Karpas-422 (cell line): ENCODE measurements at regions not wholly inside any gene's neighbourhood (a gene's known extent, or its start where the extent isn't known, plus 50 kb on each side); places are given as distances from the start of the nearest gene placed in this dataset.
A peak's percentile ranks its signal among the peaks of the same experiment; 100 is the strongest.
"Not testable (repeated sequence)": the region's sequence is repeated elsewhere in the genome, so short reads cannot be mapped to it uniquely, and the experiment has no call there.

Experiments
- DNase-seq: peaks from one replicate; pipeline ENCODE4 v3.0.0-alpha.2; 2015
- H2AFZ ChIP-seq: fragments of 200-600 bp; sonication (generic); 2 replicates; pipeline ENCODE4 v1.6.1; 2014; ENCODE audit warnings: antibody characterized with exemption, low read length, mixed read lengths
- H3K27ac ChIP-seq: fragments of 200-600 bp; sonication (generic); 2 replicates; pipeline ENCODE4 v1.5.1; 2014; ENCODE audit warnings: mild to moderate bottlenecking, low read length, moderate library complexity
- H3K27me3 ChIP-seq: fragments of 200-600 bp; sonication (generic); 2 replicates; pipeline ENCODE4 v1.6.1; 2014; ENCODE audit warnings: low read length, mixed read lengths
- H3K36me3 ChIP-seq: fragments of 200-600 bp; sonication (generic); 2 replicates; pipeline ENCODE4 v1.6.1; 2014; ENCODE audit warnings: low read length, mixed read lengths; ENCODE audit not compliant: insufficient read depth
- H3K4me1 ChIP-seq: fragments of 200-600 bp; sonication (generic); 2 replicates; pipeline ENCODE4 v1.6.1; 2014; ENCODE audit warnings: mild to moderate bottlenecking, low read length, mixed read lengths
- H3K4me2 ChIP-seq: fragments of 200-600 bp; sonication (generic); 2 replicates; pipeline ENCODE4 v1.6.1; 2014; ENCODE audit warnings: low read length, low read depth, mild to moderate bottlenecking; ENCODE audit not compliant: poor library complexity, severe bottlenecking
- H3K4me3 ChIP-seq: fragments of 200-600 bp; sonication (generic); 2 replicates; pipeline ENCODE4 v1.5.1; 2014; ENCODE audit warnings: mild to moderate bottlenecking, antibody characterized with exemption, low read length, mixed read lengths
- H3K79me2 ChIP-seq: fragments of 200-600 bp; sonication (generic); 2 replicates; pipeline ENCODE4 v1.6.1; 2014; ENCODE audit warnings: mild to moderate bottlenecking, low read length, mixed read lengths
- H3K9ac ChIP-seq: fragments of 200-600 bp; sonication (generic); 2 replicates; pipeline ENCODE4 v1.6.0; 2014; ENCODE audit warnings: low read length
- H3K9me2 ChIP-seq: fragments of 200-600 bp; sonication (generic), shearing (Covaris generic); replicated peaks from 2 replicates; pipeline ENCODE4 v1.6.0; 2014; ENCODE audit warnings: mild to moderate bottlenecking, low read length, moderate library complexity; ENCODE audit not compliant: insufficient read depth
- H3K9me3 ChIP-seq: fragments of 300-700, 200-600 bp; sonication (generic); 2 replicates; pipeline ENCODE4 v1.6.1; 2014; ENCODE audit warnings: low read length, mixed read lengths
- H4K20me1 ChIP-seq: fragments of 200-600 bp; sonication (generic); 2 replicates; pipeline ENCODE4 v1.6.1; 2014; ENCODE audit warnings: mild to moderate bottlenecking, antibody characterized with exemption, low read length, low read depth; ENCODE audit not compliant: insufficient read depth

DNA sequence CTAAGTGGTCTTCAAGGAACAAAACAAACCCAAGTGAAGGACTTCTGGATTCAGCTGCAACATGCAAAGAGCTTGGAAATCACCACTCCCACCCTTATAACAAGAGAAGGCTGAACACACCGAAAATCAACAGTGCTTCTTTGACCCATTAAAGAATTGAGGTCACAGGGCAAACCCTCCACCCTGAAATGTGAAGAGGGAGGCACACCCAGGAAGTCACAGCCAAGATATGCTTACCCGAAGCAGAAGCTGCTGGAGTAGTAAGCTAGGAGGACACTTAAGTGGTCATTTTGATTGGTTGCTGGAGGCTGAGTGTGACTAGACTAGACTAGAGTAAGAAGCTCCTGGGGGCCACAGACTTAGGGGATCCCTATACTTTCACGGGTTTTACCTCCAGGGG, 188.2 kb upstream of the SSTR4 start:
- no peaks in the 10 kb centered on the region for H3K4me1 ChIP-seq
- no peaks in the 10 kb centered on the region for H4K20me1 ChIP-seq
- no peak for DNase-seq
- H3K27me3 ChIP-seq, result 0 out of 2 replicates have a peak, but pooled peaks cover 3% of the 10 kb centered on the region
- H3K9me3 ChIP-seq, result no peaks in the 10 kb centered on the region
- no peak overlapping the region for H3K9ac ChIP-seq
- no peak overlapping the region for H3K27ac ChIP-seq
- no peak overlapping the region for H2AFZ ChIP-seq
- H3K4me3 ChIP-seq, result no peak overlapping the region
- no peak overlapping the region for H3K4me2 ChIP-seq
- no peaks in the 10 kb centered on the region for H3K36me3 ChIP-seq
- H3K9me2 ChIP-seq, result no peaks in the 10 kb centered on the region
- no peaks in the 10 kb centered on the region for H3K79me2 ChIP-seq

DNA sequence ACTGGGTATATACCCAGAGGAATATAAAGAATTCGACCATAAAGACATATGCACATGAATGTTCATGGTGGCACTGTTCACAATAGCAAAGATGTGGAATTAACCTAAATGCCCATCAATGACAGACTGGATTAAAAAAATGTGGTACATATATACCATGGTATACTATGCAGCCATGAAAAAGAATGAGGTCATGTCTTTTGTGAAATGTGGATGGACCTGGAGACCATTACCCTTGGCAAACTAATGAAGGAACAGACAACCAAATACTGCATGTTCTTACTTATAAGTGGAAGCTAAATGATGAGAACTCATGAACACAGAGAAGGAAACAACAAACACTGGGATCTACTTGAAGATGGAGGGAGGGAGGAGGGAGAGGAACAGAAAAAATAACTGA, 186.7 kb upstream of the SSTR4 start:
- Histone ChIP-seq H3K36me3 (no peaks in the 10 kb centered on the region), H3K4me1 (no peaks in the 10 kb centered on the region), H3K4me3 (no peak overlapping the region), H3K4me2 (no peak overlapping the region), H2AFZ (no peak overlapping the region), H3K9ac (no peak overlapping the region), H3K79me2 (no peaks in the 10 kb centered on the region), H3K27ac (no peak overlapping the region), H3K27me3 (0 out of 2 replicates have a peak, but pooled peaks cover 3% of the 10 kb centered on the region), H4K20me1 (no peaks in the 10 kb centered on the region), H3K9me2 (no peaks in the 10 kb centered on the region), H3K9me3 (no peaks in the 10 kb centered on the region)
- no peak for DNase-seq

DNA sequence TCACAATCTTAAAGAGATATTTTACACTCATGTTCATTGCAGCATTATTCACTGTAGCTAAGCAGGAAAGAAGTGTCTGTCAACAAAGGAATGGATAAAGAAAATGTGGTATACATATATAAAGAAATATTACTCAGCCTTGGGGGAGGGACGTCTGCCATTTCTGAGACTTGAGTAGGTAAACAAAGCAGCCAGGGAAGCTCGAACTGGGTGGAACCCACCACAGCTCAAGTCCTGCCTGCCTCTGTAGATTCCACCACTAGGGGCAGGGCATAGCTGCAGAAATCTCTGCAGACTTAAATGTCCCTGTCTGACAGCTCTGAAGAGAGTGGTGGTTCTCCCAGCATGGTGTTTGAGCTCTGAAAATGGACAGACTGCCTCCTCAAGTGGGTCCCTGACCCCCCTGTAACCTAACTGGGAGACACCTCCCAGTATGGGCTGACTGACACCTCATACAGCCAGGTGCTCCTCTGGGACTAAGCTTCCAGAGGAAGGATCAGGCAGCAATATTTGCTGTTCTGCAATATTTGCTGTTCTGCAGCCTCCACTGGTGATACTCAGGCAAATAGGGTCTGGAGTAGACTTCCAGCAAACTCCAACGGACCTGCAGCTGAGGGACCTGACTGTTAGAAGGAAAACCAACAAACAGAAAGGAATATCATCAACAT, 183.3 kb upstream of the SSTR4 start:
- H3K27ac ChIP-seq, result not testable (repeated sequence)

DNA sequence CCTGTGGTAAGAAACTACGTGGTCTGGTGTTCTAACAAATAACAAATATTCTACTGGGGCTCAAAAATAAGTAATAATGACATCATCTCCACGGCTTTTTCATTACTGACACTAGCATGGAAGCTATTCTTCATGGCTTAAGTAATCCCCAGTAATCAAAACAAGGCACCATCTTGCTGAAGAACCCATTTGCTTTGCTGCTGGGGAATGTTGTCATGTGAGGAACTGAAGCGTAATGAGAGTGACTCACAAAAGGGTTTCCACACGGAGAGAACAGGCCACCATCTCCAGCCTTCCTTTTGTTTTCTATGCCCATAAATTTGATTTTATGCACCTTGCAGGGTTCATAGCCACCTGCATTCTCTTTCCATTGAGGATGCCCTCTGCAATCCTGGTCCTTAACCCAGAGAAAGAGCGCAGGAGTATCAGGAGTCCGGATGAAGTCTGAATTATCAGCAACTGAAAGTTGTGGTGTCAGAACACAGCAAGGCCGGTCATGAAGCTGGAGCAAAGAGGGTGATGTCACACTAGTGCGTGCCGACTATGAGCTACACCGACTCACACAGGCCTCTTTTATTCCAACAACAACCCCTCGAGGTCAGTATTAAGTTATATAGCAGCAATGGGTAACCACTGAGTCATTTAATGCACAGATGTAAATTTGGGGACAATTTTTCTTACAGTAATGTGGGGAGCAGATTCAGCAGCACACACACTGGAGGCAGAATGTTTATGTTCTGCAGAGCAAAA, 173.7 kb upstream of the SSTR4 start:
- Histone ChIP-seq H3K27ac (no peak overlapping the region), H3K79me2 (no peaks in the 10 kb centered on the region), H3K9me2 (no peaks in the 10 kb centered on the region), H3K4me1 (no peaks in the 10 kb centered on the region), H3K36me3 (no peaks in the 10 kb centered on the region), H4K20me1 (no peaks in the 10 kb centered on the region), H3K4me2 (no peak overlapping the region), H3K9ac (no peak overlapping the region), H3K4me3 (no peak overlapping the region), H3K27me3 (no peaks in the 10 kb centered on the region), H3K9me3 (no peaks in the 10 kb centered on the region), H2AFZ (no peak overlapping the region)
- DNase-seq, result no peak

More for the DNA sequence above, 183.3 kb upstream of the SSTR4 start:
- H3K36me3 ChIP-seq, H2AFZ ChIP-seq, H3K27me3 ChIP-seq, H3K79me2 ChIP-seq, H4K20me1 ChIP-seq, H3K9ac ChIP-seq, H3K4me1 ChIP-seq, H3K4me2 ChIP-seq, H3K4me3 ChIP-seq, H3K9me3 ChIP-seq, H3K9me2 ChIP-seq: not testable (repeated sequence)
- DNase-seq, result peak; percentile 81

DNA sequence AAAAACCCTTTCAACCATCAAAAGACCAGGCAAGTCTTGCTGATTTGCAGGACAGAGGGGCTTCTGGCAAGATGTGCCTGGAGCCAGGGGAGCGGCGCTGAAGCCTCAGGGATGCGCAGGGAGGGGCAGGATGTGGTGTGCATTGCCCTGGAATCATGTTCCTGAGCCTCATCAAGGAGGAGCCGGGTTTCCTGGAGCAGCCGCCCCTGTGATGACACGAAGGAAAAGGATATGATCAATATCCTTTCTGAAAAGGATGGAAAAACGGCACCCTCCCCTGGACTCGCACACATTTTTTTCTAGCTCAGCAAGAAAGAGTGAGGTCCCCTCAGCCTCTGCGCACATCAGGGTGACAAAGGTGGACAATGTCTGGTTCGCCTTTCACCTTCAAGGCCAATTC, 173.1 kb upstream of the SSTR4 start:
- no peaks in the 10 kb centered on the region for H3K79me2 ChIP-seq
- no peak overlapping the region for H3K27ac ChIP-seq
- no peaks in the 10 kb centered on the region for H3K4me1 ChIP-seq
- no peaks in the 10 kb centered on the region for H3K36me3 ChIP-seq
- no peak overlapping the region for H3K4me2 ChIP-seq
- no peak overlapping the region for H2AFZ ChIP-seq
- H3K9me2 ChIP-seq, result no peaks in the 10 kb centered on the region
- H4K20me1 ChIP-seq, result no peaks in the 10 kb centered on the region
- no peak for DNase-seq
- H3K9ac ChIP-seq, result no peak overlapping the region
- no peaks in the 10 kb centered on the region for H3K9me3 ChIP-seq
- H3K27me3 ChIP-seq, result no peaks in the 10 kb centered on the region
- no peak overlapping the region for H3K4me3 ChIP-seq

DNA sequence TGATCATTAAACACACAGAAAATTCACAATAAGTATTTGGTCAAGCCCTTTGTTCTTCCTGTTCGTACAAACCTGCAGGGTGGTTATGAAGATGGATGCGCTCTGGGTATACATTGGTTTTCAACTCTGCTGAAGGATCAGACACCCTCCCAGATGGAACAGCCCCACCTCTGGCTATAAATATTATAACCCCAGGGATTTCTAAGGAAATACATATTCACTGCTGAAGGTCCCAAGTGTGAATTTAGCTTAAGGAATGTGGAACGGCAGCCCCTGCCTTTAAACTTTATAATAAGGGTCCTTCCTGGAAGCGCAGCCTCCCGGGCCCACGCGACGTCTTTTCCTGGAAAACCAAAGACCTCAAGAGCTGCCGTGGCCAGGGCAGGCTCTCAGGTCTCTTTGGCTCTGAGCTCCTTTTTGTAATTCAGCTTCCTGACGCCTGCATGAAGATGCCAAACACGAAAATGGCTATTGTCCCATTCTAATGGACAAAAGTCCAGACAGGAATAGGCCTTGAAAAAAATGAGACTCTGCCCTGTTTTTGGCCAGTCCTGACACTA, 172.4 kb upstream of the SSTR4 start:
- no peak overlapping the region for H3K4me2 ChIP-seq
- H3K9me3 ChIP-seq, result no peaks in the 10 kb centered on the region
- no peak overlapping the region for H2AFZ ChIP-seq
- H3K9ac ChIP-seq, result no peak overlapping the region
- no peaks in the 10 kb centered on the region for H3K27me3 ChIP-seq
- no peaks in the 10 kb centered on the region for H3K4me1 ChIP-seq
- H3K27ac ChIP-seq, result no peak overlapping the region
- H3K9me2 ChIP-seq, result no peaks in the 10 kb centered on the region
- no peaks in the 10 kb centered on the region for H3K36me3 ChIP-seq
- H3K4me3 ChIP-seq, result no peak overlapping the region
- H4K20me1 ChIP-seq, result no peaks in the 10 kb centered on the region
- no peak for DNase-seq
- H3K79me2 ChIP-seq, result no peaks in the 10 kb centered on the region

DNA sequence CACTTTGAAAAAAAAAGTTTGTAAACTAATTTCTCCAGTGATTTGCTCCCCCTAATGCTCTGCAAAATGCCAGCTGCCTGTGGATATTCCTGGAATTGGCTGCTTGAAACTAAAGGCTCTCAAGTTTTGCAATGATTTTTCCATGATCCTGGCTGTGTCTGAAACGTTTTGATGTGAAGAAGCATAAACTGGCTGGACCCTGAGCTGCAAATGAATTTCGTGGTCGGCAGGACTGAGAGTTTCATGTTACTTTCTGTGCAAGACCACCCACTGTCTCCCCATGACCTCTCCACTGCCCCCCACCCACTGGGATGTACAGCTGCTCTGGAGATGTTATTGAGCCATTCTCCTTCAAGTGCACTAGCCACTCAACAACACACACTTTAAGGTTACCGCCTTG, 171.3 kb upstream of the SSTR4 start:
- H3K27ac ChIP-seq, result no peak overlapping the region
- H3K9me3 ChIP-seq, result no peaks in the 10 kb centered on the region
- H3K36me3 ChIP-seq, result no peaks in the 10 kb centered on the region
- H3K9ac ChIP-seq, result no peak overlapping the region
- H3K4me2 ChIP-seq, result no peak overlapping the region
- no peaks in the 10 kb centered on the region for H3K79me2 ChIP-seq
- no peaks in the 10 kb centered on the region for H4K20me1 ChIP-seq
- no peak for DNase-seq
- no peak overlapping the region for H3K4me3 ChIP-seq
- H3K4me1 ChIP-seq, result no peaks in the 10 kb centered on the region
- H2AFZ ChIP-seq, result no peak overlapping the region
- H3K27me3 ChIP-seq, result no peaks in the 10 kb centered on the region
- no peaks in the 10 kb centered on the region for H3K9me2 ChIP-seq

DNA sequence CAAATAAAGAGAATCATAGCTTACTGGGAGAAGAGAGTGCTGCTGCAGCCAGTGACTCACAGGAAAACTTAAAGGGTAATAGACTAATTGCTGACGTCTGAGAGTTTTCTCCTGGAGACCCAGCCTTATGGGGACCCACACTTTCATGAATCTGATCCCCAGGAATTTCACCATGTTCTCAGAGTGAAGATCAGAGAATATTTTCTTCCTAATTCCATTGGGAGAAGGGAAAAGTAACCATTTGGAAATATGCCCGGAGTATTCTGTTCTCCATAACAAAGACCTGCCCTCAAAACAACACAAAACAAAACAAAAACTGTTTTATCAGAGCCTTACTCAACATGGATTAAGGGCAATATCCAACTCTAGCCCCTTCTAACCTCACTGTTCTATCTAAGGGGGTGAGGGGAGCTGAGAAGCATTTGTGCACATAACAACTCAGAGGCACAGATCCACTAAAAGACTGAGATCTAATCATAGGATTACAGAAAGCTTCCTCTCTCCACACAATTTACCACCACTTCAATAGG, 168.2 kb upstream of the SSTR4 start:
- no peak overlapping the region for H3K27ac ChIP-seq
- no peaks in the 10 kb centered on the region for H3K9me3 ChIP-seq
- no peak overlapping the region for H3K9ac ChIP-seq
- H2AFZ ChIP-seq, result no peak overlapping the region
- H4K20me1 ChIP-seq, result no peaks in the 10 kb centered on the region
- no peaks in the 10 kb centered on the region for H3K27me3 ChIP-seq
- no peaks in the 10 kb centered on the region for H3K79me2 ChIP-seq
- no peak for DNase-seq
- no peaks in the 10 kb centered on the region for H3K36me3 ChIP-seq
- no peak overlapping the region for H3K4me2 ChIP-seq
- no peaks in the 10 kb centered on the region for H3K4me1 ChIP-seq
- H3K4me3 ChIP-seq, result no peak overlapping the region
- no peaks in the 10 kb centered on the region for H3K9me2 ChIP-seq
